ENCODE measurements at regions not wholly inside any gene's neighbourhood (a gene's known extent, or its start where the extent isn't known, plus 50 kb on each side); places are given as distances from the start of the nearest gene placed in this dataset.

- Histone ChIP-seq H3K79me2 (ENCODE audit: control insufficient read depth, insufficient read depth, low read length) (no peaks in the 10 kb centered on the region), H3K27me3 (ENCODE audit: control insufficient read depth, extremely low read depth, insufficient read depth, low read length) (no peaks in the 10 kb centered on the region), H3K36me3 (ENCODE audit: control insufficient read depth in 2 of 2, extremely low read depth in 1 of 2, insufficient read depth in 2 of 2, low read length in 2 of 2) (no peaks in the 10 kb centered on the region), H3K4me3 (ENCODE audit: control insufficient read depth in 2 of 3, extremely low read depth in 1 of 3, insufficient read depth in 2 of 3, low read depth in 1 of 3, low read length in 3 of 3) (no peak overlapping the region), H3K9me3 (ENCODE audit: control insufficient read depth, low read depth, low read length) (no peaks in the 10 kb centered on the region), H3K27ac (ENCODE audit: control insufficient read depth, insufficient read depth, low read length) (no peak overlapping the region), H4K20me1 (ENCODE audit: control insufficient read depth, extremely low read depth, insufficient read depth, low read length) (no peaks in the 10 kb centered on the region), H3K9ac (ENCODE audit: control insufficient read depth, extremely low read depth, insufficient read depth, low read length) (no peak overlapping the region), H3K4me1 (ENCODE audit: control insufficient read depth, extremely low read depth, insufficient read depth, low read length) (peaks cover 7% of the 10 kb centered on the region), H2AFZ (ENCODE audit: control insufficient read depth, low read length) (no peak overlapping the region), H3K4me2 (ENCODE audit: control insufficient read depth, extremely low read depth, insufficient read depth, low read depth, low read length) (no peak overlapping the region), H3K9me1 (ENCODE audit: control insufficient read depth, extremely low read depth, insufficient read depth, low read length) (no peaks in the 10 kb centered on the region)
- DNase-seq (ENCODE audit: low read depth, low spot score) = no peak
- FAIRE-seq = no peak
- TF ChIP-seq EZH2 (IDR thresholded peaks at IDR 0.05; ENCODE audit: low read length) (no peak), CTCF (optimal IDR thresholded peaks at IDR 0.05 in 1 of 3, IDR thresholded peaks at IDR 0.05 in 1 of 3, conservative IDR thresholded peaks at IDR 0.05 in 1 of 3; ENCODE audit: extremely low read depth in 1 of 3, insufficient read depth in 2 of 3, low read length in 3 of 3) (no peak)
- dilution Hi-C loops (cut with MboI; ENCODE audit: extremely low pct_ligation_motif_present, low sequenced_read_pairs) = no loop called here
Measured at GRCh38 chr2:223420048-223420447, 182.1 kb downstream of the SCG2 start.

GRCh38 chr2:223431479-223431878, 170.7 kb downstream of the SCG2 start:
- no peak for FAIRE-seq
- H2AFZ ChIP-seq (ENCODE audit: control insufficient read depth, low read length) = no peak overlapping the region
- no peak overlapping the region for H3K4me3 ChIP-seq (ENCODE audit: control insufficient read depth in 2 of 3, extremely low read depth in 1 of 3, insufficient read depth in 2 of 3, low read depth in 1 of 3, low read length in 3 of 3)
- TF ChIP-seq CTCF (optimal IDR thresholded peaks at IDR 0.05 in 1 of 3, IDR thresholded peaks at IDR 0.05 in 1 of 3, conservative IDR thresholded peaks at IDR 0.05 in 1 of 3; ENCODE audit: extremely low read depth in 1 of 3, insufficient read depth in 2 of 3, low read length in 3 of 3) = no peak
- TF ChIP-seq EZH2 (IDR thresholded peaks at IDR 0.05; ENCODE audit: low read length) = no peak
- DNase-seq (ENCODE audit: low read depth, low spot score) = no peak
- no peaks in the 10 kb centered on the region for H3K4me1 ChIP-seq (ENCODE audit: control insufficient read depth, extremely low read depth, insufficient read depth, low read length)
- no peaks in the 10 kb centered on the region for H4K20me1 ChIP-seq (ENCODE audit: control insufficient read depth, extremely low read depth, insufficient read depth, low read length)
- H3K9me3 ChIP-seq (ENCODE audit: control insufficient read depth, low read depth, low read length) = no peaks in the 10 kb centered on the region
- H3K27ac ChIP-seq (ENCODE audit: control insufficient read depth, insufficient read depth, low read length) = no peak overlapping the region
- no peak overlapping the region for H3K4me2 ChIP-seq (ENCODE audit: control insufficient read depth, extremely low read depth, insufficient read depth, low read depth, low read length)
- H3K9me1 ChIP-seq (ENCODE audit: control insufficient read depth, extremely low read depth, insufficient read depth, low read length) = no peaks in the 10 kb centered on the region
- no peaks in the 10 kb centered on the region for H3K36me3 ChIP-seq (ENCODE audit: control insufficient read depth in 2 of 2, extremely low read depth in 1 of 2, insufficient read depth in 2 of 2, low read length in 2 of 2)
- H3K27me3 ChIP-seq (ENCODE audit: control insufficient read depth, extremely low read depth, insufficient read depth, low read length) = no peaks in the 10 kb centered on the region
- dilution Hi-C loops (cut with MboI; ENCODE audit: extremely low pct_ligation_motif_present, low sequenced_read_pairs) = no loop called here
- no peaks in the 10 kb centered on the region for H3K79me2 ChIP-seq (ENCODE audit: control insufficient read depth, insufficient read depth, low read length)
- no peak overlapping the region for H3K9ac ChIP-seq (ENCODE audit: control insufficient read depth, extremely low read depth, insufficient read depth, low read length)

Measured in keratinocyte (primary cell).